ENCODE measurements at regions not wholly inside any gene's neighbourhood (a gene's known extent, or its start where the extent isn't known, plus 50 kb on each side); places are given as distances from the start of the nearest gene placed in this dataset.

- intact Hi-C loops (cut with micrococcal nuclease): no loop called here
- Histone ChIP-seq H4K20me1 (replicated peaks; ENCODE audit: control insufficient read depth, insufficient read depth, low read length) (no peaks in the 10 kb centered on the region), H3K27me3 (ENCODE audit: control insufficient read depth in 2 of 2, insufficient read depth in 2 of 2, low read length in 2 of 2) (no peaks in the 10 kb centered on the region), H3K9ac (ENCODE audit: insufficient read depth in 1 of 2, low read depth in 2 of 2, low read length in 2 of 2) (no peak overlapping the region), H3K4me1 (replicated peaks in 1 of 2; ENCODE audit: control insufficient read depth in 2 of 2, insufficient read depth in 2 of 2, low read length in 2 of 2) (no peaks in the 10 kb centered on the region), H3K9me3 (replicated peaks; ENCODE audit: control insufficient read depth, insufficient read depth, low read depth, low read length) (no peaks in the 10 kb centered on the region), H3K4me3 (no peak overlapping the region), H3K9me1 (ENCODE audit: control insufficient read depth, insufficient read depth, low read length) (no peaks in the 10 kb centered on the region), H2AFZ (ENCODE audit: low read depth, low read length) (no peak overlapping the region), H3K36me3 (ENCODE audit: control insufficient read depth, insufficient read depth, low read length) (no peaks in the 10 kb centered on the region), H3K27ac (ENCODE audit: extremely low read depth, low read depth, low read length) (no peak overlapping the region), H3K4me2 (ENCODE audit: insufficient read depth, low read length) (no peak overlapping the region), H3K79me2 (ENCODE audit: control insufficient read depth, insufficient read depth, low read length) (no peaks in the 10 kb centered on the region)
- ATAC-seq (no peak), FAIRE-seq (no peak), DNase-seq (ENCODE audit: extremely low read depth in 1 of 4, low spot score in 3 of 4) (no peak)
- BruUV-seq (replicated peaks): no TSS peak
- in situ Hi-C loops (cut with MboI): no loop called here
- ChIA-PET CTCF (ENCODE audit: low intra/inter-chr PET ratio) (no interaction called here), POLR2A (no interaction called here)
- no peak for TF ChIP-seq U2AF2 (optimal IDR thresholded peaks at IDR 0.05; ENCODE audit: low read depth, low read length)
- 18% methylated on average over 3 of the region's 3 CpGs for WGBS (ENCODE audit: insufficient coverage, low coverage, missing lambda C conversion rate)
Observed at GRCh38 chr21:18661842-18662241, 258.3 kb upstream of the TMPRSS15 start.

GRCh38 chr21:18663663-18664062, 260.1 kb upstream of the TMPRSS15 start:
- POLR2A ChIA-PET: no interaction called here
- Histone ChIP-seq H3K27ac (ENCODE audit: extremely low read depth, low read depth, low read length) (no peak overlapping the region), H3K9me3 (replicated peaks; ENCODE audit: control insufficient read depth, insufficient read depth, low read depth, low read length) (no peaks in the 10 kb centered on the region), H3K4me2 (ENCODE audit: insufficient read depth, low read length) (no peak overlapping the region), H3K36me3 (ENCODE audit: control insufficient read depth, insufficient read depth, low read length) (no peaks in the 10 kb centered on the region), H3K27me3 (ENCODE audit: control insufficient read depth in 2 of 2, insufficient read depth in 2 of 2, low read length in 2 of 2) (no peaks in the 10 kb centered on the region), H3K4me1 (replicated peaks in 1 of 2; ENCODE audit: control insufficient read depth in 2 of 2, insufficient read depth in 2 of 2, low read length in 2 of 2) (no peaks in the 10 kb centered on the region), H3K4me3 (no peak overlapping the region), H3K79me2 (ENCODE audit: control insufficient read depth, insufficient read depth, low read length) (peaks cover 3% of the 10 kb centered on the region; the same call in 1 of the 3 replicates), H2AFZ (ENCODE audit: low read depth, low read length) (no peak overlapping the region), H3K9ac (ENCODE audit: insufficient read depth in 1 of 2, low read depth in 2 of 2, low read length in 2 of 2) (no peak overlapping the region), H3K9me1 (ENCODE audit: control insufficient read depth, insufficient read depth, low read length) (no peaks in the 10 kb centered on the region), H4K20me1 (replicated peaks; ENCODE audit: control insufficient read depth, insufficient read depth, low read length) (no peaks in the 10 kb centered on the region)
- no TSS peak for BruUV-seq (replicated peaks)
- CTCF ChIA-PET (ENCODE audit: low intra/inter-chr PET ratio): no interaction called here
- no peak for ATAC-seq
- FAIRE-seq: no peak
- in situ Hi-C loops (cut with MboI): no loop called here
- no peak for TF ChIP-seq NRF1 (conservative IDR thresholded peaks at IDR 0.05 in 1 of 2, IDR thresholded peaks at IDR 0.05 in 1 of 2)
- no peak for TF ChIP-seq PYGO2 (tag; IDR thresholded peaks at IDR 0.05)
- TF ChIP-seq SUPT5H (IDR thresholded peaks at IDR 0.05): no peak
- 11% methylated on average over 3 of the region's 3 CpGs for WGBS (ENCODE audit: insufficient coverage, low coverage, missing lambda C conversion rate)
- no peak for DNase-seq (ENCODE audit: extremely low read depth in 1 of 4, low spot score in 3 of 4)
- intact Hi-C loops (cut with micrococcal nuclease): no loop called here

Data from K562 (cell line).